DND-41 (cell line): ENCODE measurements at regions not wholly inside any gene's neighbourhood (a gene's known extent, or its start where the extent isn't known, plus 50 kb on each side); places are given as distances from the start of the nearest gene placed in this dataset.

Experiments
- CTCF ChIP-seq: IDR thresholded peaks from 2 replicates; pipeline ENCODE4 v1.5.1; 2012; ENCODE audit warnings: borderline replicate concordance, low read length, moderate library complexity, mild to moderate bottlenecking; ENCODE audit not compliant: poor library complexity, severe bottlenecking; ENCODE audit errors: extremely low read depth
- EZH2 ChIP-seq: IDR thresholded peaks from 3 replicates; pipeline ENCODE4 v1.6.1; 2012; ENCODE audit warnings: borderline replicate concordance, low read depth, mild to moderate bottlenecking, moderate library complexity, low read length, inconsistent platforms; ENCODE audit not compliant: severe bottlenecking

GRCh38 chr7:126044662-126045061 is 1115.0 kb upstream of the POT1 start:
- TF ChIP-seq CTCF, result no peak
- TF ChIP-seq EZH2, result no peak
